GM18502 (cell line): ENCODE measurements at regions not wholly inside any gene's neighbourhood (a gene's known extent, or its start where the extent isn't known, plus 50 kb on each side); places are given as distances from the start of the nearest gene placed in this dataset.

Source experiments
- ATAC-seq: cut with Tn5 transposase; IDR thresholded peaks from one replicate; pipeline ENCODE4 v1.9.1; 2021; ENCODE audit warnings: mild to moderate bottlenecking; ENCODE audit not compliant: unreplicated experiment, poor library complexity

DNA sequence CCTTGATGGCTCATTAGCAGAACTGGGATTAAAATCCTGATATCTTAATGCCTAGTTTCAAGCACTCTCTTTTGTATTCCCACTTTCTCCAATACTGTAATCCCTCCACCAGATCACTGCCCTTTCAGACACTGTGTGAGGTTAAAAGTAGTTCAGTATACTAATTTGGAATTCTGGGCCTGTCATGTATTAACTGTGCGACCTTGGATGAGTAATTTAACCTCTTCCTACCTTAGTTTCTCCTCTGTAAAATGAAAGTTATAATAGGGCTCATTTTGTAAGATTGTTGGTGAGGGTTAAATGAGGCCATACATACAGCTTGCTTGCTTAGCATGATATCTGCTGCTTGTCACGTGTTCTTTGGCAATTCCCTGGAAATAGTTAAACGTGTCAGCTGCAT, 207.3 kb upstream of the HS3ST1 start:
- no peak for ATAC-seq

DNA sequence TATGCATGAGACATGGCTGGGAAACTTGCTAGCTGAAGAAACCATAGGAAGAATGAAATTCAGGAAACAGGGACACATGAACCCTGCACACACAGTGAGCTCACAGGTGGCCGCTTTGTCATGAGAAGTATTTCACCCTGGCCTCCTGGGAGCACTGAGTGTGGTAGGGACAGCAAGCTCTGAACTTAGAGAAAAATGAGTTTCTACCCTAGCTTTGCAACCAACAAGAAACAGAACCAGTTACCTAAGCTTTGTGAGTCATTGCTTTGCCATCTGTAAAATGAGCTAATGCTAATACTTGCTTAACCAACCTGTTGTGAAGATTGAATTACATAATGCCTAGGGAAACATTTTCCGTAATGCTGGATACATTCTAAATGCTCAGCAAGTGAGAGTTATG, 206.6 kb upstream of the HS3ST1 start:
- no peak for ATAC-seq

DNA sequence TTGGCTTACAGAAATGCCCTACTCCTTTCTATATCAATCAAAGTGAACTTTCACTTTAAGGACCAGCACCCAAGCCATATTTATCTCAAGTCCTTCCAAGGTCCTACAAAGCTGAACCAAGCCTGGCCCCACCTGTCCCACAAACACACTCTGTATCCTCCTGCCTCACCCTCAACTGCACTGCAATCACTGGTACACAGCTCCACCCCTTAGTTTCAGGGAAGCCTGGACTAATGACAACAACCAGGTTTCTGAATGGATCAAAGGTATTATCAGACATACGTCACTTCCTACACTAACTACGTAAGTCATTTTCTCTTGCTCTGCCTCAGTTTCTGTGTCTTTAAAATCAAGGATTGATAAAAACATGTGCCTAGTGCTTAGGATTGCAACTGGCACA, 205.6 kb upstream of the HS3ST1 start:
- ATAC-seq, result no peak

DNA sequence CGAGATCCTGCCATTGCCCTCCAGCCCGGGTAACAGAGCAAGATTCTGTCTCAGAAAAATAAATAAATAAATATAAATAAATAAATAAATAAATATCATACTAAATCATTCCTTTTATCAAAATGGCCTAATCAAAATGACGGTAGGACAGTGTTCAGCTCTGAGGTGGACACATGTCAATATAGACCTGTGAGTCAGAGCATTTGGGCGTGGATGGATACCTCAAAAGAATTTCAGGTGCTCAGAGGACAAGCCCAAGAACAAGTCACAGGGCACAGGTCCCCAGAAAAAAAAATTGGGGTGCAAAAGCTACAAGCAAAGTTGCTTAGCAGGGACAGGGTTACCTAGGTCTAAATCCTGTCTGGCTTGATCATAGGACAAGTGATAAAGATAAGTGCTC, 204.7 kb upstream of the HS3ST1 start:
- ATAC-seq, result no peak

DNA sequence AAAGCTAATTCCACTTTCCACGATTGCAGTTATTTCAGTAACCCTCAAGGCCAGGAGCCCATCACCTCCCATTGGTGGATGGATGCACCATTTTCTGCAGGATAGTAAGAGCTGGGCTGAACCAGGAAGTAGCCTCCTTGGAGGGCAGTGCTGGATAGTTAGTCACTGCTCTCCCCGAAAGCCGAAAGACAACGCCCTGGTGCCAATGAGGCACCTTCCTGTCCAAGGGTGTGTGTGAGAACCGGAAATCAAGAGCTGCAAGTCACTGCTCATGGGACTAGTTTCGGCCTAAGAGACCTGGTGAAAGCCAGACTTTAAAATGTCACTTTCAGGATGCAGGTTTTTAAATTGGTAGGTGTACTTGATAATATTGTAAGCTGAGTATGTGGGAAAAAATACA, 203.8 kb upstream of the HS3ST1 start:
- ATAC-seq, result no peak

DNA sequence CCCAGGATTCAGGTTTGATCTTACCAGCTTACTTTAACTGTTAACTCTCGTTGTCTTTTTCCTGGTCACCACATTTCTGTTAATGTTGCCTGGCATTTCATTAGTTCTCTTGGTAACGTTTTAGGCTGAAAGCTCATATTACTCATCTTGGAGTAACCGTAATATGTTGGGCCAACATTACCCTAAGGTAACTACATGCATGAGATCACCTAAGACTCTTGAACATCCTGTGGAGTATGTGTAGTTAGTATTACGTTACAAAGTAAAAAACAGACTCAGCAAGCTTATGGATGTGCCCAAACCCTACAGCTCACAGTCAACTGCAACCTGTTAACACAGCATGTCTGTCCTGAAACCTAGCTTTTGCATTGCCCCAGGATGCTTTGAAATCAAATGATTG, 203.3 kb upstream of the HS3ST1 start:
- no peak for ATAC-seq

DNA sequence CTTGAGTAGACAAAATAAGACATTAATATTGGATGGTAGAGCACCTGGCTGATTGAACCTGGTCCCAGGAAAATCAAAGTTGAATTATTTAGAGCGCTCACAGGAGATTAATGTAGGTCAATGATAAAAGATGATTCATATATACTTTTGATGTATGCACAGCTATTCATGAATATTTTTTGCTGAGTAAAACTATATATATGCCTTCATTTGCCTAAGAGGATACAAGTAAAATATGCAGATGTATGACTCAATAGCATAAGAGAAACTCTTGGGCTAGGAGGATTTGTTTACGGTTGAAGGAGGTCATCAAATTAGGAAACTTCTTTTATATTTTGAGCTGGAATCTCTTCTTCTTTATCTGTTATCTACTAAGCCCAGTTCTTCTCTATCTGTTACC, 202.7 kb upstream of the HS3ST1 start:
- ATAC-seq, result no peak

DNA sequence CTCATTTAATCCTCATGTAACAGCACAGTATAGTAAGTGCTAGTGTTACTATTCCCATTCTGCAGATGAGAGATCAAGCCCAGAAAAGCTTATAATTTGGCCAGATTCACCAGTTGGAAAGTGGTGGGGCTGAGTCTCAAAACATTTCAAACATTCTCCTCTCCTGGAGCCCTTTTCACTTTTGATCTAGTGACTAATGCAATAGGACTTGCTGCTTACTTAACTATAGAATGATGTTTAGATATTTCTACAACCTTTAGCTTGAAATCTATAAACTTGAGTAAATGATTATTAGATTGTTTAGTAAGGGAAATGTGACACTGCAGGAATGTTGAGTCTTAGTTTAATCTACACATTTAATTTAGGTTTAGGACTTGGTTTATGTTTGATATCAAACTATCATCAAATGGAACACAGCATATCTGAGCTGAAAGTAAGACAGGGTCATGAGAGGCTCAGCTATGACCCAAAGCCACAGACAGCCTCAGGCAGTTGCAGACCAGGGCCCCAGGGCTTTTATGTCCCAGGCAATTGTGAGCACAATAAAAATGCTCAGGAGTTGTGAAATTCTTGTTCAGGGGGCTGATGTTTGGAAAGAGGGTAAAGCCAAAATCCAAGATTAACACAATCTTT, 199.5 kb upstream of the HS3ST1 start:
- no peak for ATAC-seq

DNA sequence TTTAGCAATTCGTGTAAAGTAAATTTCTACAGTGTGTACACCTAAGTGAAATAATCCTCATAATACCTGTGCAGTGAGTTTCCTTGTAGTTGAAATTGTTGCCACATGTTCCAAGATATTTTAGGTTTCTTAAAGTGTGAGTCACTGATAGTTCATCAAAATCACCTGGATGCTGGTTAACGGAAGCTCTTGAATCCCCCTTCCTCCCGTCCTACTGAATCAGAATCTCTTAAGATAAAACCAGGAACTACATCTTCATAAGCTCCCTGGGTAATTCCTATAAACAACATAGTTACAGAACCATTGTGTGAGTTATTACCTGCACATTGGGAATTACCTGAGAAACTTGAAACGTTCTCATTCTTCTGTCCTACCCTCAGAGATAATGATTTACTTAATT, 197.4 kb upstream of the HS3ST1 start:
- no peak for ATAC-seq

DNA sequence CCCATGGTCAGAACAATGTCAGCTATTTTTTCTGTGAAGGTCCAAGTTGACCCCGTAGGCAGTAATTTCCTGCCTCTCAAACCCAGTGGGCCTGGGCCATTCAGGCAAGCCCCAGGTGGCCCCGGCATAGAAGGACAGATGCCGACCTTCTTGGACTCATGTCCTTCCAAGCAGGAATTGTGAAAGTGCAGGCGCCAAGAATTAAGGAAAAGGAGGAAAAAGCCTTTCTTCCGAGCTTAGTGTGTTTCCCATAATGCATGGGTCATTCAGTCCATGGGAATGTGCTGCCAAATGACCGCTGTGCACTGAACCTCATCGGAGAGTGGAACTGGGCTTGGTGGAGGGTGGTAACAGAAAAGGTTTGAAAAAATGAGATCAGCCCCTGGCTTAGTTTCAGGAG, 196.5 kb upstream of the HS3ST1 start:
- ATAC-seq, result no peak

DNA sequence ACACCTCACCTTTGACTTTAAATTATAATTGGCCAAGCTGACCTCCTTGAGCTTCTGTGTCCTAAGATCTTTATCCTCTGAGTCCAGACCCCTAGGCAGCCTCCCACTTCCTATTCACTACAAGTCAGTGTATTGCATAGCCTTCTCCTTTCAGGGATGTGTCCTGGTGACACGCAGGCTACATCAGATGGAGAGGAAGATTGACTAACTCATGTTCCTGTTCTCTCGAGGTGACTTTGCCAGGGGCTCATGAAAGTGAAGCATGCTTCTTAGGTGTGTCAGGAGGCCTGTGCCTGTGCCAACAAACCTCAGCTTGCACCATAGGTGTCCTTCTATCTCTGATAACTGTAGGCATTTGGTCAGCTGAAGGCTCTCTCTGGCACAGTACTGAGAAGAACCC, 195.7 kb upstream of the HS3ST1 start:
- no peak for ATAC-seq

DNA sequence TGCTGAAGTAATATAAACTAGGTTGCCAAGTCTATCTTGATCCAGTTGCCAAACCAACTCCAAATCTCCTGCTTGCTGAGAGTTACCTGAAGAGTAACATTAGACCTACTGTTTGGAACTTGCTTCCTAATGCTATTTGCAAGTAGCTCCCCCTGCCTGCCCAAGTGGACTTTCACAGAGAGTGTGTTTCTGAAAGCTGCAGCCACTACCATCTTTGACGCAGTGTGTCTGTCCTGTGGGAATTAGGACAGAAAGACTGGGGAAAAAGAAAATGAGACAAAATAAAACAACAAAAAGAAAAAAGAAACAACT, 195.0 kb upstream of the HS3ST1 start:
- ATAC-seq, result no peak

DNA sequence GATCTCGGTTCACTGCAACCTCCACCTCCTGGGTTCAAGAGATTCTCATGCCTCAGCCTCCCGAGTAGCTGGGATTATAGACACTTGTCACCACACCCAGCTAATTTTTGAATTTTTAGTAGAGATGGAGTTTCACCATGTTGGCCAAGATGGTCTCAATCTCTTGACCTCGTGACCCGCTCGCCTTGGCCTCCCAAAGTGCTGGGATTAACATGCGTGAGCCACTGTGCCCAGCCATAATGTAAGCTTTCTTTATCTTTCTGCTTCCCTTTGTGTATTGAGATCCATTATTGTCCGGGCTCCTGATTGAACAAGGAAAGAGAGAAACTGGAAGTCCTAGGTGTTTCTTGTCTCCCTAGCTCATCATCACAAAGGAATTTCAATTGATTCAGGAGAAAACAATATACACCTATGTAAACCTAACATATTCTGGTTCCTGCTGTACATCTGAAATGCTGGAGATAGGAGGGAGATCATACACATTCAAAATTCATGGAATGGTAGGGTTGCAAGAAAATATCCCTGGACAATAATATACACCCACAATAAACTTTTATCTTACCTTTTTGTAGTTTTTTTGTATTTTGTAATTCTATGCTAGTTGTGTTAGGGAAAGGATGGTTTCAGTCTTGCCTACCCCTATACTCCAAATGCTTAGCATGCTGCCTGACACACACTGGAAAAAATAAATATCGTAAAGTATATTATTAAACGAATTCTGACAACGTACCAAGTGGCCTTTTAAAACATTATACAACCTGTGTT, 194.4 kb upstream of the HS3ST1 start:
- ATAC-seq, result no peak

DNA sequence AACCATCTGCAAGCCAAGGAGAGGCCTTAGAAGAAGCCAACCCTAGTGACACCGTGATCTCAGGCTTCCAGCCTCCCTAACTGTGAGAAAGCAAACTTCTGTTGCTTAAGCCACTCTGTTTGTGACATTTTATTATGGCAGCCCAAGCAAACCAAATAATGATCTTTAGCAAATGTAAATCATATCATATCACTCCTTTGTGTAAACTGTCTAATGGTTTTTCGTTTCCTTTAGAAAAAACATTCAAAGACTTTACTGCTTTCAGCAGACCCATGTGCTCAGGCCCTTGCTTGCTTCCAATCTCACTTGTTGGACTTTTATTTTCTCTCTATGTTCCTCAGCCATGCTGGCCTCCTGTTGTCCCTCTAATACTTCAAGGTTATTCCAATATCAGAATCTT, 192.2 kb upstream of the HS3ST1 start:
- ATAC-seq, result no peak

DNA sequence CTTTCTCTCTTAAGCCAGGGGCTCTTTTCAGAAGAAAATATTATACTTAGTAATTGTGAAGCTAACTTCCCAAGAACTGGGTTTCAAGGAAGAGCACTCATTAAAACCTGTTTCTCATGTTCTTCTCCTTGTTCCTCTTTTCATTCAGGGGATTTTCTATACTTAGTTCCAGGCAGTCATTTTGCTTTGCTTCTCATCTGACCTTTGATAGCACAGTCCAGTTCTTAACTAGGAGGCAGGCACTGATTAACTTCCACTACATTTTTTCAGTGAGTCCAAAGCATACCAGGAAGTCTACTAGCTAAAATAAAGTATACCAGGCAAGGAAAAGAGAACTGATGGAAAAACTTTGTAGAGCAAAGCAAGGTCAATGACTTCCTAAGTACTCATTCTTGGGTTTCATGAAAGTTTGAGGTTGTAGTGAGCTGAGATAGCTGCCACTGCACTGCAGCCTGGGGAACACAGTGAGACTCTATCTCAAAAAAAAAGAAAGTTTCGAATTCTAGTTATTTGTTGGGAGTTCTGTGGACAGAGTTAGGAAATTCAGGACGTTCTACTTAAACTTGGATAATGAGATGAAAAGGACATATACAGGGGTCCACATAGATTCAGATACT, 190.1 kb upstream of the HS3ST1 start:
- no peak for ATAC-seq

DNA sequence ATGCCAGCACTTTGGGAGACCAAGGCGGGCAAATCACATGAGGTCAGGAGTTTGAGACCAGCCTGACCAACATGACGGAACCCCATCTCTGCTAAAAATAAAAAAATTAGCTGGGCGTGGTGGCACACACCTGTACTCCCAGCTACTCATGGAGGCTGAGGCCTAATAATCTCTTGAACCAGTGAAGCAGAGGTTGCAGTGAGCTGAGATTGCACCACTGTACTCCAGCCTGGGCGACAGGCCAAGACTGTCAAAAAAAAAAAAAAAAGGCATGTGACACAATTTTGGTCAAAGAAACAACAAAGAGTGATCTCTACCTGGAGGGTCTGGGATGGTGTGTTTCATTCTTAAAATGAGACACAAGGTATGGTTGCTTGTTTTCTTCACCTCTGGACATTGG, 188.2 kb upstream of the HS3ST1 start:
- no peak for ATAC-seq

DNA sequence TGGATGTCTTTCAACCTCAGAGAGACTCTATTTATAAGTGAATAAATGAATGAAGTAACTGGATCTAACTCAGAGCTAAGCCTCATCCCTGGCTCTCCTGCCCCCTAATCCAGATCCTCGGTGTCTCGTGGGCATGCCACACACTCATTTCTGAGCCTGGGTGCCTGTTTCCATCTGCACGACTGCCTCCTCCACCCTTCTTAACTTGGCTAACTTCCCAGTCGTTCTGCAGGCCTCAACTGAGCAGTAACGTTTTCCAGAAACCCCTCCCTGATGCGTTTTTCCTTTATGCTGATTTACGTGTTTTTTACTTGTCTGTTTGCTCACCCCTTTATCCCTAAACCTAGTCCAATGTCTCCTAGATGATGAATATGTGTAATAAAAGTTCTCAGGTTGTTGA, 186.9 kb upstream of the HS3ST1 start:
- ATAC-seq, result no peak

DNA sequence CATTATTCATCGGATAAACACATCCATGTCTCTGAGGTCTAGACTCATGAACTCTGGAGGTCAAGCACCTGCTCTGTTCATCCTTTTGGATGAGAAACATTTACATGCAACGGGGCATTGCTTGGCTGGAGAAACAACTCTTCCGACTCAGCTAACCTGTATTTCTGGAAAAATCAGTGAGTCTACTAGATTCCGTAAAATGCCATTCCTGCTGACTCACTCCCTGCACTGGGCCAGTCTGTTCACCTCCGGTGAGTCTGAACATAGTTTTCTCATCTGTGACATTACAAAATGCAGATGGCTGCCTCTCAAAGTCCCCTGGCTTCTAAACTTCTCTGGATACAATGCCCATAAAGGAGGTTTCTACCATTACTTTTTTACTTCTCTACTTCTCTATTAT, 185.7 kb upstream of the HS3ST1 start:
- ATAC-seq, result no peak

DNA sequence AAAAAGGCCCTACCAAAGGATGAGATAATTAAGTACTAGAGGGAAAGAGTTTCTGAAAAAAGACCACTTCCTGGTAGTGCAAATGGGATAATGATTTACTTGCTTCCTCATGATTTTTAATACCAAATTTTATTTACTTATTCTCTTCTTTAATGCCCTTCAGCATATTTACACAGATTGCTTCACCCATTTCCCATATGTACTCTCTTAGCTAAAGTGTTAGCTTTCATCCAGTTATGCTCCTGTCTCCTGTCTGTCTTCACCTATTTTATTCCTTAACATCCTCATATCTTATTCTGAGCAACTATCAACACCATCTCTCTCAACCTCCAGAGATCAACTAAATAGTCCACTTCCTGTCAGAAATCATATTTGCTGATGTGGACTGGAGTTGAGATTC, 183.2 kb upstream of the HS3ST1 start:
- ATAC-seq, result no peak

DNA sequence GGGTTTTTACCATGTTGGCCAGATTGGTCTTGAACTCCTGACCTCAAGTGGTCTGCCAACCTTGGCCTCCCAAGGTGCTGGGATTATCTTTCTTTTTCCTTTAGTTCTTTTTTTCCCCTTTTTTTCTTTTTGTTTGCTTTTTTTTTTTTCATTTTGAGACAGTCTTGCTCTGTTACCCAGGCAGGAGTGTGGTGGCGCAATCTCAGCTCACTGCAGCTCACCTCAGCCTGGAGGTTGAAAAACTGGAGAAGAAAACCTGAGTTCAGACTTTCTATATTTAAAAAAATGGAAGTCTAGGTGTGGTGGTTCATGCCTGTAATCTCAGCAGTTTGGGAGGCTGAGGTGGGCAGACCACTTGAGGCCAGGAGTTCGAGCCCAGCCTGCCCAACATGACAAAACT, 181.1 kb upstream of the HS3ST1 start:
- no peak for ATAC-seq

DNA sequence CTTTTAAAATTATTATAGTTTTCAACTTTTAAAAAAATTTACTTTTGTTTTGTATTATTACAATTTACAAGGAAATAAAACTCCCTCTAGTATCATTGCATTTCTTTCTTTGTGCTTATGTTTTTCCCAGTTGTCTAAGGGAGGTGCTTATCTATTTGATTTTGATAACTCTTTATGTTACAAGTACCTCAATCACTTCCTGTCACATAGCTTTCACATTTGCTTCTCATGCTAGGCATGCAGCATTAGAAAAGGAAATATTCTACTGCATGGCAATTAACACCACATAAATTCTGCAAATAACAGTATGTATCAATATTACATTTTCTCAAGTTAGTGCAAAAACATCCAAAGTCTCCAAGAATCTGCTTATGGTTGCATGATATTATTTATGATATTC, 180.3 kb upstream of the HS3ST1 start:
- no peak for ATAC-seq

DNA sequence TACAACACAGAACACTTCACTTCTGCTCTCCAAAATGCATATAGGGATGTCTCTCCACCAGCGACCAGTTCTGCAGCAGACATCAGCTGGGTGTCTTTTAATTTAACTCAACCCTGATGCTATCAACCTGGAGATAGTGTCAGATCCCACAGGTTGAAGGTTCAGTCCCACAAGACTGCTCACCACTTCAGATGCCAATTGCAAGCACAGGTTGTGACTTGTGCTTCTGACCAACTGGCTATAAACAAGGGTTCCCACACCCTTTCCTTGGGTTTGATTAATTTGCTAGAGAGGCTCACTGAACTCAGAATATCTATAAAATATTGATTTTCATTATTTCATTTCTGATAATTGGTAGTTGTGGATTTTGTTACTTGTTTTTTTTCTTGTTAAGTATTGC, 177.4 kb upstream of the HS3ST1 start:
- ATAC-seq, result no peak
